ENCODE measurements at regions not wholly inside any gene's neighbourhood (a gene's known extent, or its start where the extent isn't known, plus 50 kb on each side); places are given as distances from the start of the nearest gene placed in this dataset.

GRCh38 chr18:4994710-4995109 lies 202.3 kb downstream of the AKAIN1 start:
- 56 to 68% methylated on average over 3 of the region's 3 CpGs for WGBS, 2 donors

GRCh38 chr18:4987452-4988405 lies 209.3 kb downstream of the AKAIN1 start:
- Histone ChIP-seq H3K9me3 (no peaks in the 10 kb centered on the region), H3K27me3 (no peaks in the 10 kb centered on the region), H3K27ac (no peak overlapping the region), H3K4me3 (no peak overlapping the region), H3K4me1 (no peaks in the 10 kb centered on the region), H3K36me3 (no peaks in the 10 kb centered on the region)
- DNase-seq (peak in 1 of 6 donors; percentile 24), ATAC-seq (no peak), FAIRE-seq (no peak)
- WGBS, 2 donors = 46 to 61% methylated on average over 10 of the region's 10 CpGs
- intact Hi-C loops (cut with DNase I) = no loop called here
- TF ChIP-seq, protein P1, sequence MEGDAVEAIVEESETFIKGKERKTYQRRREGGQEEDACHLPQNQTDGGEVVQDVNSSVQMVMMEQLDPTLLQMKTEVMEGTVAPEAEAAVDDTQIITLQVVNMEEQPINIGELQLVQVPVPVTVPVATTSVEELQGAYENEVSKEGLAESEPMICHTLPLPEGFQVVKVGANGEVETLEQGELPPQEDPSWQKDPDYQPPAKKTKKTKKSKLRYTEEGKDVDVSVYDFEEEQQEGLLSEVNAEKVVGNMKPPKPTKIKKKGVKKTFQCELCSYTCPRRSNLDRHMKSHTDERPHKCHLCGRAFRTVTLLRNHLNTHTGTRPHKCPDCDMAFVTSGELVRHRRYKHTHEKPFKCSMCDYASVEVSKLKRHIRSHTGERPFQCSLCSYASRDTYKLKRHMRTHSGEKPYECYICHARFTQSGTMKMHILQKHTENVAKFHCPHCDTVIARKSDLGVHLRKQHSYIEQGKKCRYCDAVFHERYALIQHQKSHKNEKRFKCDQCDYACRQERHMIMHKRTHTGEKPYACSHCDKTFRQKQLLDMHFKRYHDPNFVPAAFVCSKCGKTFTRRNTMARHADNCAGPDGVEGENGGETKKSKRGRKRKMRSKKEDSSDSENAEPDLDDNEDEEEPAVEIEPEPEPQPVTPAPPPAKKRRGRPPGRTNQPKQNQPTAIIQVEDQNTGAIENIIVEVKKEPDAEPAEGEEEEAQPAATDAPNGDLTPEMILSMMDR (IDR thresholded peaks at IDR 0.05) = no peak

More at GRCh38 chr18:4994710-4995109, 202.3 kb downstream of the AKAIN1 start:
- no peaks in the 10 kb centered on the region for H3K9me3 ChIP-seq
- FAIRE-seq (no peak), DNase-seq (no peak), ATAC-seq (no peak)
- no peaks in the 10 kb centered on the region for H3K36me3 ChIP-seq
- H3K27me3 ChIP-seq = no peaks in the 10 kb centered on the region
- TF ChIP-seq, protein P1 (IDR thresholded peaks at IDR 0.05) = no peak
- H3K4me3 ChIP-seq = no peak overlapping the region
- no peaks in the 10 kb centered on the region for H3K4me1 ChIP-seq
- no peak overlapping the region for H3K27ac ChIP-seq
- intact Hi-C loops (cut with DNase I) = no loop called here

DNA sequence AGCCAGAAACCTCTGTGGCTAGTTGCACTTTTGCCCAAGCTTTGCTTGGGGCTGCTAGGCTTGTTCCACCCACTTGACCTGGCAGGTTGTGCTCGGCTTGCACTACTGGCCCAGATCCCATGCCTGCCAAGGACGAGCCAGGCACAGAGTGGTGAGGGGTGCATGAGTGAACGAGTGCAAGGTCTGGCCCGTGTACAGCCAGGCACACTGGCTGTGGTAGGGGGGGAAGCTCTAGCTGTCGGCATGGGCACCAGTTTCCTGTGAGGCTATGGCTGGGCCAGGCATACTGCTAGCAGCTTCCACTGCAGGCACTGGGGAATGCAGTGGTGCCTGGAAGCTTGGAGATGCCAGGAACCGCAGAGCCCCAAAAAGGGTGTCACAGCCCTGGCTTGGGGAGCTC lies 210.4 kb downstream of the AKAIN1 start:
- Histone ChIP-seq H3K27me3 (no peaks in the 10 kb centered on the region), H3K36me3 (no peaks in the 10 kb centered on the region), H3K4me3 (no peak overlapping the region), H3K27ac (no peak overlapping the region), H3K9me3 (no peaks in the 10 kb centered on the region), H3K4me1 (no peaks in the 10 kb centered on the region)
- ATAC-seq = no peak
- no peak for FAIRE-seq
- intact Hi-C loops (cut with DNase I) = no loop called here
- DNase-seq = peak in 1 of 6 donors; percentile 45
- 42 to 61% methylated on average over 6 of the region's 6 CpGs for WGBS, 2 donors
- TF ChIP-seq, protein P1 (IDR thresholded peaks at IDR 0.05) = no peak

GRCh38 chr18:4986066-4986465 lies 211.0 kb downstream of the AKAIN1 start:
- Histone ChIP-seq H3K27ac (no peak overlapping the region), H3K4me3 (no peak overlapping the region), H3K9me3 (no peaks in the 10 kb centered on the region), H3K4me1 (no peaks in the 10 kb centered on the region), H3K36me3 (no peaks in the 10 kb centered on the region), H3K27me3 (no peaks in the 10 kb centered on the region)
- ATAC-seq (no peak), DNase-seq (no peak), FAIRE-seq (no peak)
- TF ChIP-seq, protein P1 (IDR thresholded peaks at IDR 0.05) = no peak
- intact Hi-C loops (cut with DNase I) = no loop called here
